A673 (cell line): ENCODE measurements at regions not wholly inside any gene's neighbourhood (a gene's known extent, or its start where the extent isn't known, plus 50 kb on each side); places are given as distances from the start of the nearest gene placed in this dataset.

Experiments
- BruUV-seq: library from RNA; stranded (reverse); fragments of 400-500 nt; replicated peaks from 2 replicates; lab custom pipeline; 2021; lab: Mats Ljungman, UMichigan
- CTCF ChIA-PET: fragments of 300-600 bp; sonication (Branson Sonifier 250); formaldehyde crosslinking; loops from one replicate; lab custom pipeline; 2022; ENCODE audit warnings: antibody characterized with exemption; lab: Charles Lee
- POLR2A ChIA-PET: fragments of 300-600 bp; sonication (Branson Sonifier 250); formaldehyde crosslinking; loops from one replicate; lab custom pipeline; 2022; ENCODE audit warnings: antibody characterized with exemption; ENCODE audit not compliant: low non-redundant PET; lab: Charles Lee
- DNase-seq: peaks from one replicate; pipeline ENCODE4 v3.0.0-alpha.2; 2015; ENCODE audit warnings: low spot score
- H3K27ac ChIP-seq: fragments of 200-600 bp; sonication (generic); 2 replicates; pipeline ENCODE4 v1.5.1; 2016; ENCODE audit warnings: mixed run types, low read depth, mild to moderate bottlenecking, mixed read lengths, antibody characterized with exemption, low read length; ENCODE audit not compliant: poor library complexity, severe bottlenecking
- H3K27me3 ChIP-seq: fragments of 200-600 bp; sonication (generic); replicated peaks from 2 replicates; pipeline ENCODE4 v1.6.1; 2017; ENCODE audit warnings: mixed run types, low read depth, mild to moderate bottlenecking, mixed read lengths, antibody characterized with exemption, low read length; ENCODE audit not compliant: insufficient read depth, poor library complexity
- H3K36me3 ChIP-seq: fragments of 200-600 bp; sonication (generic); 2 replicates; pipeline ENCODE4 v1.6.1; 2016; ENCODE audit warnings: mixed run types, mild to moderate bottlenecking, mixed read lengths, antibody characterized with exemption, low read length; ENCODE audit not compliant: insufficient read depth, poor library complexity, severe bottlenecking
- H3K4me1 ChIP-seq: fragments of 200-600 bp; sonication (generic); 2 replicates; pipeline ENCODE4 v1.6.1; 2017; ENCODE audit warnings: mixed run types, mild to moderate bottlenecking, mixed read lengths, antibody characterized with exemption, low read length; ENCODE audit not compliant: insufficient read depth, poor library complexity, severe bottlenecking
- H3K4me3 ChIP-seq: fragments of 200-600 bp; sonication (generic); 2 replicates; pipeline ENCODE4 v1.5.1; 2016; ENCODE audit warnings: low read depth, mixed run types, mild to moderate bottlenecking, mixed read lengths, low read length; ENCODE audit not compliant: poor library complexity, severe bottlenecking
- H3K9me3 ChIP-seq: fragments of 200-600 bp; sonication (generic); 2 replicates; pipeline ENCODE4 v1.6.1; 2016; ENCODE audit warnings: mixed run types, low read depth, mild to moderate bottlenecking, mixed read lengths, antibody characterized with exemption, low read length; ENCODE audit not compliant: poor library complexity, severe bottlenecking
- CTCF ChIP-seq: fragments of 300-800, 200-600 bp; sonication (generic); conservative IDR thresholded peaks from 2 replicates; pipeline ENCODE4 v1.5.1; 2017; ENCODE audit warnings: low read depth, mild to moderate bottlenecking, antibody characterized with exemption, low read length, moderate library complexity, mixed read lengths
- EZH2 ChIP-seq: fragments of 200-600 bp; sonication (generic); IDR thresholded peaks from 2 replicates; pipeline ENCODE4 v1.6.1; 2017; ENCODE audit warnings: borderline replicate concordance, low read depth, mild to moderate bottlenecking, mixed read lengths, antibody characterized with exemption, low read length; ENCODE audit not compliant: poor library complexity, severe bottlenecking
- intact Hi-C: fragments of 100-400 bp; cut with micrococcal nuclease; formaldehyde crosslinking; loops from one replicate; pipeline ENCODE4 v1.10.0; 2022; ENCODE audit not compliant: unreplicated experiment

- Histone ChIP-seq H3K4me3 (no peak overlapping the region), H3K27me3 (no peaks in the 10 kb centered on the region), H3K4me1 (no peaks in the 10 kb centered on the region), H3K27ac (no peak overlapping the region), H3K36me3 (no peaks in the 10 kb centered on the region), H3K9me3 (peaks cover 7% of the 10 kb centered on the region)
- CTCF ChIA-PET = no interaction called here
- POLR2A ChIA-PET = no interaction called here
- intact Hi-C loops = no loop called here
- no TSS peak for BruUV-seq
- TF ChIP-seq EZH2 (no peak), CTCF (no peak)
- DNase-seq = no peak
These were observed 170.0 kb downstream of the TXNL1 start for GRCh38 chr18:56468396-56468795.

GRCh38 chr18:56462276-56462675 lies 176.1 kb downstream of the TXNL1 start:
- intact Hi-C loops = no loop called here
- Histone ChIP-seq H3K27ac (no peak overlapping the region), H3K36me3 (no peaks in the 10 kb centered on the region), H3K4me1 (no peaks in the 10 kb centered on the region), H3K27me3 (peaks cover 3% of the 10 kb centered on the region), H3K4me3 (no peak overlapping the region), H3K9me3 (peaks cover 7% of the 10 kb centered on the region)
- no TSS peak for BruUV-seq
- ChIA-PET CTCF (no interaction called here), POLR2A (no interaction called here)
- TF ChIP-seq EZH2 (no peak), CTCF (no peak)
- no peak for DNase-seq

GRCh38 chr18:56461151-56461550 lies 177.2 kb downstream of the TXNL1 start:
- no peaks in the 10 kb centered on the region for H3K4me1 ChIP-seq
- peaks cover 7% of the 10 kb centered on the region for H3K9me3 ChIP-seq
- intact Hi-C loops = no loop called here
- POLR2A ChIA-PET = no interaction called here
- H3K27me3 ChIP-seq = peaks cover 3% of the 10 kb centered on the region
- DNase-seq = no peak
- CTCF ChIA-PET = no interaction called here
- TF ChIP-seq CTCF (no peak), EZH2 (no peak)
- no peak overlapping the region for H3K4me3 ChIP-seq
- H3K27ac ChIP-seq = no peak overlapping the region
- no TSS peak for BruUV-seq
- no peaks in the 10 kb centered on the region for H3K36me3 ChIP-seq
